Suprapubic skin (tissue), 3 donors: ENCODE measurements at regions not wholly inside any gene's neighbourhood (a gene's known extent, or its start where the extent isn't known, plus 50 kb on each side); places are given as distances from the start of the nearest gene placed in this dataset.

Experiments
- POLR2AphosphoS5 ChIP-seq, 3 donors: sonication (generic); formaldehyde crosslinking; IDR thresholded peaks; one replicate each; pipeline ENCODE4 v1.6.1; 2017; ENCODE audit warnings: antibody characterized with exemption in 3 of 3
- TF ChIP-seq, protein P1 (sequence below), 2 donors: fragments of 200-600 bp in 1 of 2; fragments of 450-650 bp in 1 of 2; sonication (generic) in 1 of 2; IDR thresholded peaks; one replicate each; pipeline ENCODE4 v1.5.1; 2016 to 2019; ENCODE audit warnings: antibody characterized with exemption in 2 of 2, mild to moderate bottlenecking in 1 of 2, moderate library complexity in 1 of 2

DNA sequence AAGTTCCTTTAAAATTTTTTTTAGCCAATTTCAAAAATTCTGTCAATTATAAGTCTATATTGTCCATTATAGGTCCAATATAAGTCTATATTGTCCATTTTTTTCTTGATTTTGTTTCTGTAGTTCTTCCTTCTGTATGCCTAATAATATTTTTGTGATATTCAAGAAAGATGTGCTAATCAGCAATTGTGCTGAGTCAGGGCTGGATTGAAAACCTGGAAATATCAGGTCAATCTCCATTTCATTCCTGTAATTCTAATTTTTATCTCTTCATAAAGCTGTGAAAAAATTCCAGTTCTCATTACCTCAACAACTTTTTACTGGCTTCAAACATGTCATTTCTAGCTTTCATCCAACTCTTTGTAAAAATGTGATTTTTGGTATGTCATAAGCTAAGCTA is 353.7 kb downstream of the SLITRK6 start:
- TF ChIP-seq POLR2AphosphoS5 (IDR thresholded peaks at IDR 0.05) = no peak
- TF ChIP-seq, protein P1, sequence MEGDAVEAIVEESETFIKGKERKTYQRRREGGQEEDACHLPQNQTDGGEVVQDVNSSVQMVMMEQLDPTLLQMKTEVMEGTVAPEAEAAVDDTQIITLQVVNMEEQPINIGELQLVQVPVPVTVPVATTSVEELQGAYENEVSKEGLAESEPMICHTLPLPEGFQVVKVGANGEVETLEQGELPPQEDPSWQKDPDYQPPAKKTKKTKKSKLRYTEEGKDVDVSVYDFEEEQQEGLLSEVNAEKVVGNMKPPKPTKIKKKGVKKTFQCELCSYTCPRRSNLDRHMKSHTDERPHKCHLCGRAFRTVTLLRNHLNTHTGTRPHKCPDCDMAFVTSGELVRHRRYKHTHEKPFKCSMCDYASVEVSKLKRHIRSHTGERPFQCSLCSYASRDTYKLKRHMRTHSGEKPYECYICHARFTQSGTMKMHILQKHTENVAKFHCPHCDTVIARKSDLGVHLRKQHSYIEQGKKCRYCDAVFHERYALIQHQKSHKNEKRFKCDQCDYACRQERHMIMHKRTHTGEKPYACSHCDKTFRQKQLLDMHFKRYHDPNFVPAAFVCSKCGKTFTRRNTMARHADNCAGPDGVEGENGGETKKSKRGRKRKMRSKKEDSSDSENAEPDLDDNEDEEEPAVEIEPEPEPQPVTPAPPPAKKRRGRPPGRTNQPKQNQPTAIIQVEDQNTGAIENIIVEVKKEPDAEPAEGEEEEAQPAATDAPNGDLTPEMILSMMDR (IDR thresholded peaks at IDR 0.05) = no peak
